ENCODE measurements at regions not wholly inside any gene's neighbourhood (a gene's known extent, or its start where the extent isn't known, plus 50 kb on each side); places are given as distances from the start of the nearest gene placed in this dataset.
A peak's percentile ranks its signal among the peaks of the same experiment; 100 is the strongest.

GRCh38 chr3:187998611-187999010, 155.3 kb upstream of the LPP start:
- DNase-seq = no peak
- Mint-ChIP-seq H3K27me3 (ENCODE audit: unreplicated experiment) (peaks cover 2% of the 10 kb centered on the region), H3K4me1 (ENCODE audit: low read depth, unreplicated experiment) (peaks cover 12% of the 10 kb centered on the region), H3K27ac (ENCODE audit: unreplicated experiment) (no peak overlapping the region), H3K36me3 (ENCODE audit: unreplicated experiment) (no peaks in the 10 kb centered on the region), H3K4me3 (ENCODE audit: unreplicated experiment) (no peak overlapping the region), H3K9me3 (ENCODE audit: unreplicated experiment) (no peaks in the 10 kb centered on the region)
- no peak for TF ChIP-seq CTCF (IDR thresholded peaks at IDR 0.05; ENCODE audit: partially characterized antibody, unreplicated experiment)

DNA sequence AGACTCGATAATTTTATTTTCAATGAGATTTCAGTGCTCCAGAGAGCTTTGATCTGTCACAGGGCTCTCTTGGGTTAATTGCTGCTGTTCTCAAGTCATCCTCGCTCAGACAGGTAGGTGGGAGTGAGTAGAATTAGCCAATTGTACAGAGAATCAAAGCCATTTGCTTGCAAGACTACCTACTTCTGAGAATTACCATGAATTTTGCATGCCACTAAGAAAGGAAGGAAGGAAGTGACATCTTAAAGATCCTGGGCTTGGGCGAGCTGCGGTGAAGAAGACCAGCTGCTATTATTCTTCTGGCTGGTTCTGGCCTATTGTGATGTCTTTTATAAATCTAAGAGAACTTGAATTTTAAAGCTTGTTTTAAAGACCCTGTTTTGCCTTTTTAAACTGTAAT, 154.1 kb upstream of the LPP start:
- H3K27ac Mint-ChIP-seq (ENCODE audit: unreplicated experiment) = no peak overlapping the region
- no peak overlapping the region for H3K4me3 Mint-ChIP-seq (ENCODE audit: unreplicated experiment)
- no peaks in the 10 kb centered on the region for H3K9me3 Mint-ChIP-seq (ENCODE audit: unreplicated experiment)
- peaks cover 2% of the 10 kb centered on the region for H3K27me3 Mint-ChIP-seq (ENCODE audit: unreplicated experiment)
- DNase-seq = no peak
- TF ChIP-seq CTCF (IDR thresholded peaks at IDR 0.05; ENCODE audit: partially characterized antibody, unreplicated experiment) = no peak
- H3K4me1 Mint-ChIP-seq (ENCODE audit: low read depth, unreplicated experiment) = peaks cover 12% of the 10 kb centered on the region
- no peaks in the 10 kb centered on the region for H3K36me3 Mint-ChIP-seq (ENCODE audit: unreplicated experiment)

GRCh38 chr3:188000361-188000861, 153.5 kb upstream of the LPP start:
- peaks cover 2% of the 10 kb centered on the region for H3K27me3 Mint-ChIP-seq (ENCODE audit: unreplicated experiment)
- no peaks in the 10 kb centered on the region for H3K9me3 Mint-ChIP-seq (ENCODE audit: unreplicated experiment)
- H3K4me1 Mint-ChIP-seq (ENCODE audit: low read depth, unreplicated experiment) = peaks cover 12% of the 10 kb centered on the region
- TF ChIP-seq CTCF (IDR thresholded peaks at IDR 0.05; ENCODE audit: partially characterized antibody, unreplicated experiment) = no peak
- H3K36me3 Mint-ChIP-seq (ENCODE audit: unreplicated experiment) = no peaks in the 10 kb centered on the region
- peak; percentile 21 for DNase-seq
- H3K4me3 Mint-ChIP-seq (ENCODE audit: unreplicated experiment) = no peak overlapping the region
- H3K27ac Mint-ChIP-seq (ENCODE audit: unreplicated experiment) = no peak overlapping the region

- Mint-ChIP-seq H3K4me1 (ENCODE audit: low read depth, unreplicated experiment) (peaks cover 12% of the 10 kb centered on the region), H3K27ac (ENCODE audit: unreplicated experiment) (no peak overlapping the region), H3K9me3 (ENCODE audit: unreplicated experiment) (no peaks in the 10 kb centered on the region), H3K36me3 (ENCODE audit: unreplicated experiment) (no peaks in the 10 kb centered on the region), H3K4me3 (ENCODE audit: unreplicated experiment) (no peak overlapping the region), H3K27me3 (ENCODE audit: unreplicated experiment) (peaks cover 2% of the 10 kb centered on the region)
- DNase-seq = no peak
- TF ChIP-seq CTCF (IDR thresholded peaks at IDR 0.05; ENCODE audit: partially characterized antibody, unreplicated experiment) = no peak
Observed at GRCh38 chr3:188001093-188001492, 152.9 kb upstream of the LPP start.

DNA sequence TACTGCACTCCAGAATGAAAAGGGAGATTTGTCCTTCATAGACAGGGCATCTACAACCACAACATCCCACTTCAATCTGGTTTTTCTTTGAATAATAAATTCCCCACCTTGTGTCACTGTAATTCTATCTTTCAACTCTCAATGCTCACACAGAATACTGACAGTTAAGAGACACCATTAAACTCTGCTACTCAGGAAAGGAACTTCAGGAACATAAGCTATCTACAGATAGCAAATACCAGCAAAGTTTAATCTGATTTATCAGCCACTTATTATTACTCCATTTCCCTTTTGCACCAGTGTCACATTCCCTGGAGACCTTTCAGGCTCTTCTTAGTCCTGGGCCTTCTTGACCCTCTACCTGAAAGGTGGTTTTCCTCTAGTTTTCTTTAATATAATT, 152.0 kb upstream of the LPP start:
- no peak for DNase-seq
- H3K4me3 Mint-ChIP-seq (ENCODE audit: unreplicated experiment) = no peak overlapping the region
- TF ChIP-seq CTCF (IDR thresholded peaks at IDR 0.05; ENCODE audit: partially characterized antibody, unreplicated experiment) = no peak
- no peaks in the 10 kb centered on the region for H3K9me3 Mint-ChIP-seq (ENCODE audit: unreplicated experiment)
- peaks cover 2% of the 10 kb centered on the region for H3K27me3 Mint-ChIP-seq (ENCODE audit: unreplicated experiment)
- no peaks in the 10 kb centered on the region for H3K36me3 Mint-ChIP-seq (ENCODE audit: unreplicated experiment)
- H3K27ac Mint-ChIP-seq (ENCODE audit: unreplicated experiment) = no peak overlapping the region
- H3K4me1 Mint-ChIP-seq (ENCODE audit: low read depth, unreplicated experiment) = peaks cover 15% of the 10 kb centered on the region

All from glutamatergic neuron (in vitro differentiated cells).